PC-3 (cell line): ENCODE measurements at regions not wholly inside any gene's neighbourhood (a gene's known extent, or its start where the extent isn't known, plus 50 kb on each side); places are given as distances from the start of the nearest gene placed in this dataset.
A peak's percentile ranks its signal among the peaks of the same experiment; 100 is the strongest.

ENCODE experiments used
- ATAC-seq: fragments of 200-7000 bp; cut with Tn5 transposase; 2 replicates; pipeline ENCODE4 v1.9.1; 2020; ENCODE audit warnings: mild to moderate bottlenecking, moderate library complexity
- BruUV-seq: library from RNA; stranded (reverse); fragments of 400-500 nt; replicated peaks from 2 replicates; lab custom pipeline; 2021; lab: Mats Ljungman, UMichigan
- CTCF ChIA-PET: fragments of 300-600 bp; sonication (Branson Sonifier 250); formaldehyde crosslinking; loops from one replicate; lab custom pipeline; 2022; ENCODE audit warnings: antibody characterized with exemption; lab: Charles Lee
- POLR2A ChIA-PET: fragments of 300-600 bp; sonication (Branson Sonifier 250); formaldehyde crosslinking; loops from one replicate; lab custom pipeline; 2022; ENCODE audit warnings: antibody characterized with exemption; ENCODE audit not compliant: unreplicated experiment; lab: Charles Lee
- DNase-seq: peaks from one replicate; pipeline ENCODE4 v3.0.0-alpha.2; 2015
- H2AFZ ChIP-seq: fragments of 300-600 bp; sonication (generic); 2 replicates; pipeline ENCODE4 v1.6.0; 2016; ENCODE audit warnings: antibody characterized with exemption, low read length
- H3F3A ChIP-seq: fragments of 300-600 bp; sonication (generic); one replicate; pipeline ENCODE4 v1.6.0; 2017; ENCODE audit warnings: antibody characterized with exemption, low read length, control low read depth, mild to moderate bottlenecking; ENCODE audit not compliant: unreplicated experiment
- H3K27ac ChIP-seq: fragments of 300-600 bp; sonication (generic); 2 replicates; pipeline ENCODE4 v1.5.1; 2016; ENCODE audit warnings: mild to moderate bottlenecking, low read length
- H3K27me3 ChIP-seq: fragments of 300-600 bp; sonication (generic); 2 replicates; pipeline ENCODE4 v1.6.1; 2016; ENCODE audit warnings: low read length, mixed read lengths
- H3K36me3 ChIP-seq: fragments of 300-600 bp; sonication (generic); 2 replicates; pipeline ENCODE4 v1.6.1; 2016; ENCODE audit warnings: low read depth, mixed run types, low read length, mixed read lengths
- H3K4me1 ChIP-seq: fragments of 300-600 bp; sonication (generic); 2 replicates; pipeline ENCODE4 v1.5.1; 2016; ENCODE audit warnings: low read length; ENCODE audit not compliant: insufficient read depth
- H3K4me2 ChIP-seq: fragments of 300-600 bp; sonication (generic); 2 replicates; pipeline ENCODE4 v1.6.0; 2016; ENCODE audit warnings: low read length
- H3K4me3 ChIP-seq: fragments of 300-600 bp; sonication (generic); 2 replicates; pipeline ENCODE4 v1.5.1; 2016; ENCODE audit warnings: mild to moderate bottlenecking, low read length, mixed read lengths
- H3K79me2 ChIP-seq: fragments of 300-600 bp; sonication (generic); 2 replicates; pipeline ENCODE4 v1.6.1; 2017; ENCODE audit warnings: low read length, mixed read lengths
- H3K9ac ChIP-seq: fragments of 300-600 bp; sonication (generic); 2 replicates; pipeline ENCODE4 v1.6.0; 2016; ENCODE audit warnings: mild to moderate bottlenecking, low read length
- H3K9me2 ChIP-seq: fragments of 300-600 bp; sonication (generic); replicated peaks from 2 replicates; pipeline ENCODE4 v1.6.1; 2016; ENCODE audit warnings: mixed run types, low read length, mixed read lengths
- H3K9me3 ChIP-seq: fragments of 300-600 bp; sonication (generic); 2 replicates; pipeline ENCODE4 v1.6.1; 2016; ENCODE audit warnings: low read length, mixed read lengths
- H4K20me1 ChIP-seq: fragments of 300-600 bp; sonication (generic); 2 replicates; pipeline ENCODE4 v1.6.1; 2016; ENCODE audit warnings: low read length, mixed read lengths
- CTCF ChIP-seq: fragments of 300-600 bp; sonication (generic); conservative IDR thresholded peaks from 2 replicates; pipeline ENCODE4 v1.5.1; 2017; ENCODE audit warnings: antibody characterized with exemption, low read depth, mild to moderate bottlenecking, low read length
- EZH2 ChIP-seq: fragments of 300-600 bp; sonication (generic); IDR thresholded peaks from one replicate; pipeline ENCODE4 v1.6.1; 2017; ENCODE audit warnings: antibody characterized with exemption, mild to moderate bottlenecking, low read length; ENCODE audit not compliant: unreplicated experiment
- EZH2phosphoT487 ChIP-seq: fragments of 300-600 bp; sonication (generic); IDR thresholded peaks from 2 replicates; pipeline ENCODE4 v1.6.1; 2018; ENCODE audit warnings: mild to moderate bottlenecking, antibody characterized with exemption, low read length, borderline replicate concordance
- intact Hi-C: fragments of 100-400 bp; cut with micrococcal nuclease; formaldehyde crosslinking; loops from 2 replicates; pipeline ENCODE4 v1.9.0; 2023

- intact Hi-C loops, result no loop called here
- ATAC-seq (no peak), DNase-seq (no peak)
- ChIA-PET CTCF (no interaction called here), POLR2A (no interaction called here)
- H3K4me1 ChIP-seq, result no peaks in the 10 kb centered on the region
- no peak overlapping the region for H3K27ac ChIP-seq
- H3K4me3 ChIP-seq, result no peak overlapping the region
- no peak overlapping the region for H3K9ac ChIP-seq
- H3K9me2 ChIP-seq, result no peaks in the 10 kb centered on the region
- H3K4me2 ChIP-seq, result no peak overlapping the region
- no peak overlapping the region for H2AFZ ChIP-seq
- no peaks in the 10 kb centered on the region for H3F3A ChIP-seq
- H3K9me3 ChIP-seq, result no peaks in the 10 kb centered on the region
- TF ChIP-seq CTCF (no peak), EZH2phosphoT487 (no peak), EZH2 (no peak)
- no peaks in the 10 kb centered on the region for H3K36me3 ChIP-seq
- H3K79me2 ChIP-seq, result no peaks in the 10 kb centered on the region
- no peaks in the 10 kb centered on the region for H4K20me1 ChIP-seq
- BruUV-seq, result no TSS peak
- peaks cover 23% of the 10 kb centered on the region; the same call in 1 of the 2 replicates for H3K27me3 ChIP-seq
These were observed 84.5 kb upstream of the PLET1 start for GRCh38 chr11:112345166-112345565.

GRCh38 chr11:112345706-112346105, 85.0 kb upstream of the PLET1 start:
- Histone ChIP-seq H3K27ac (no peak overlapping the region), H3K4me2 (no peak overlapping the region), H3K9me3 (no peaks in the 10 kb centered on the region), H3F3A (no peaks in the 10 kb centered on the region), H3K36me3 (no peaks in the 10 kb centered on the region), H3K4me1 (no peaks in the 10 kb centered on the region), H3K79me2 (no peaks in the 10 kb centered on the region), H3K9me2 (no peaks in the 10 kb centered on the region), H3K9ac (no peak overlapping the region), H2AFZ (no peak overlapping the region), H4K20me1 (no peaks in the 10 kb centered on the region), H3K4me3 (no peak overlapping the region), H3K27me3 (peaks cover 26% of the 10 kb centered on the region; the same call in 1 of the 2 replicates)
- ChIA-PET CTCF (no interaction called here), POLR2A (no interaction called here)
- ATAC-seq (peak; percentile 35; the same call in 1 of the 2 replicates), DNase-seq (no peak)
- TF ChIP-seq EZH2 (no peak), CTCF (peak; percentile 37; the same call in 1 of the 2 replicates)
- intact Hi-C loops, result no loop called here
- no TSS peak for BruUV-seq

- CTCF ChIA-PET, result no interaction called here
- Histone ChIP-seq H3F3A (no peaks in the 10 kb centered on the region), H3K9me3 (no peaks in the 10 kb centered on the region), H4K20me1 (no peaks in the 10 kb centered on the region), H3K4me2 (no peak overlapping the region), H2AFZ (no peak overlapping the region), H3K4me1 (no peaks in the 10 kb centered on the region), H3K79me2 (no peaks in the 10 kb centered on the region), H3K9ac (no peak overlapping the region), H3K4me3 (no peak overlapping the region), H3K27ac (no peak overlapping the region), H3K9me2 (no peaks in the 10 kb centered on the region), H3K27me3 (peaks cover 26% of the 10 kb centered on the region; the same call in 1 of the 2 replicates), H3K36me3 (no peaks in the 10 kb centered on the region)
- no TSS peak for BruUV-seq
- ATAC-seq (no peak), DNase-seq (no peak)
- no peak for TF ChIP-seq CTCF
- TF ChIP-seq EZH2phosphoT487, result no peak
- no peak for TF ChIP-seq EZH2
- intact Hi-C loops, result no loop called here
- POLR2A ChIA-PET, result no interaction called here
These were observed 85.9 kb upstream of the PLET1 start for GRCh38 chr11:112346586-112346985.
